Islet of Langerhans (tissue), 1 donor: ENCODE measurements at regions not wholly inside any gene's neighbourhood (a gene's known extent, or its start where the extent isn't known, plus 50 kb on each side); places are given as distances from the start of the nearest gene placed in this dataset.

Source experiments
- FAIRE-seq: peaks from one replicate; lab custom pipeline; 2011; peaks lifted over from hg19 to GRCh38; lab: Jason Lieb, UNC

DNA sequence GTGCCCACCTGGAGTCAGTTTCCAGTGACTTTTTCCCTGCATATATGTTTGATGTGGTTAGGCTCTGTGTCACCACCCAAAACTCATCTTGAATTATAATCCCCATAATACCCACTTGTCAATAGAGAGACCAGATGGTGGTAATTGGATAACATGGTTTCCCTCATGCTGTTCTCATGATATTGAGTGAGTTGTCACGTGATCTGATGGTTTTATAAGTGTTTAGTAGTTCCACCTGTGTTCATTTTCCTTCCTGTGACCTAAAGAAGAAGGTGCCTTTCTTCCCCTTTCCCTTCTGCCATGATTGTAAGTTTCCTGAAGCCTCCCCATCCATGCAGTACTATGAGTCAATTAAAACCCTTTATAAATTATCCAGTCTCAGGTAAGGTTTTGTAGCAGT is 740.9 kb downstream of the ARAP2 start:
- FAIRE-seq: no peak

DNA sequence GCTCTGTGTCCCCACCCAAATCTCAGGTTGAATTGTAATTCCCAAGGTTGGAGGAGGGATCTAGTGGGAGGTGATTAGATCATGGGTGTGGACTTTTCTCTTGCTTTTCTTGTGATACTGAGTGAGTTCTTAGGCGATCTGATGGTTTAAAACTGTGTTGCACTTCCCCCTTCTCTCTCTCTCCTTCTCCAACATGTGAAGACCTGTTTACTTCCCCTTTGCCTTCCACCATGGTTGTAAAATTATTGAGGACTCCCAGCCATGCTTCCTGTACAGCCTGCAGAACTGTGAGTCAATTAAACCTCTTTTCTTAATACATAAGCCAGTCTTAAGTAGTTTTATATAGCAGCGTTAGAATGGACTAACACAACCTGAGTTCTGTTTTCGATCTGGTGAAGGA is 738.2 kb downstream of the ARAP2 start:
- FAIRE-seq: no peak

DNA sequence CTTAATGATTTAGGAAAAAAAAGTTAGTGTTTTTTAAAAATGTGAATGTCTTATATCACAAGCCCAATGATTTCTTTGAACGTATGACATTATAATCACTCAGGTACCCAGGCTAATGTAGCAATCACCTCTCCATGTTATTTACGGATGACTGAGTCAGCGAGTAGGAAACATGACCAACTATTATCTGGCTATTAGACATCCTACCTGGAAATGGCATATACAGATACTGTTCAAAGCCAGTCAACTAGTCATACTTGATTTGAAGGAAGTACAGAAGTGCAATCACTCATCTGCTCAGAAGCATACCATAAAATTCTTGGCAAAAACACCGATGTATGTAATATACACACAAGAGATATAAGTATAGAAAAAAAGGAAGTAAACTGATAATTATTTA is 732.5 kb downstream of the ARAP2 start:
- no peak for FAIRE-seq

DNA sequence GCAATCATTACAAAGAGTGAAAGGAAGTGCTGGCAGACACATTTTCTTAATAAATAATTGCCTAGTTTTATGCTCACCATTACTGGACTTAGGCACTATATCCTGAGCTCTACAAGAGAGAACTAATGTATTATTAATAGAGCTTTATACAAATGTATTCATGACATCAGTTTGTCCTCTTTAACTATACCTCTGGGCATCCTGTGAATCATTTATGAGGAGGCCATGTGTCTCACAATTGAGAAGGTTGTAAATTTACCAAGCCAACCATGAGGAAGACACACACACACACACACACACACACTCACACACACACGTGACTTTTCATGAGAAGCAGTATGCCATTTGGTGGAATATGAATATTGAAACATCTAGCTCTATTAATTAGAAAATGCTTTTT is 728.2 kb downstream of the ARAP2 start:
- no peak for FAIRE-seq

DNA sequence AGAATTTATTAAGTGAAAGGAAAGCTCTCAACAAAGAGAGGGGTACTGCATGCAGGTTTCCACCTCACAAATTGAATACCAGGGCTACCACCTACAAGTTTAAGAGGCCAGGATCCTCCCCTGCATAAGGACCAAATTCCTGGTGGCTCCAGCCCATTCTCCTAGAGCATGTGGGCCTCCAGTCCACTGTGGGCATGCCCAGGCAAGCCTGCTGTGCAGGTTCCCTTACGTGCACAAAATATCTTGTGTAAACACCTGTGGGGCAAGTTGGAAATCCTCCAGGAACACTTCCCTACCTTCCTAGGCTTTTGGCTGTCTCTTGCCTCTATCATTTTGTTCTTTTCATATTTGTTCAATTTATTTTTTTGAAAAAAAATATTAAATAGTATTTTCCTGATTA is 724.3 kb downstream of the ARAP2 start:
- no peak for FAIRE-seq

DNA sequence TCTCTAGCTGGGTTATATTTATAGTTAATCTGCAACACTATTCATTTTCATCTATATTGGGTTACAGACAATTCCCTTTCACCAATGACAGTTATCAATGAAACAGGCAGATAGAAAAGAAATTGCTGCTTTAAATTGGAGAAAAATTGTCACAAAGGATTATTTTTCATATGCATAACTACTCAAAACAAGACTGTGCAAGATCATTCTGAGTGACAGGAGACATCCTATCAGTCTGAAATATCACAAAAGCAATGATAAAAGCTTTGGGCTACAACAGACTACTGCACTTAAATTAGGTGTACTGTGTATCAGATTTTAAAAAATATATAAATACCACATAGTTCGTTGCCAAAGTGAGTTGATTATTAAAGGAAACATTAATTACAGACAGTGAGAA is 722.6 kb downstream of the ARAP2 start:
- FAIRE-seq: no peak

DNA sequence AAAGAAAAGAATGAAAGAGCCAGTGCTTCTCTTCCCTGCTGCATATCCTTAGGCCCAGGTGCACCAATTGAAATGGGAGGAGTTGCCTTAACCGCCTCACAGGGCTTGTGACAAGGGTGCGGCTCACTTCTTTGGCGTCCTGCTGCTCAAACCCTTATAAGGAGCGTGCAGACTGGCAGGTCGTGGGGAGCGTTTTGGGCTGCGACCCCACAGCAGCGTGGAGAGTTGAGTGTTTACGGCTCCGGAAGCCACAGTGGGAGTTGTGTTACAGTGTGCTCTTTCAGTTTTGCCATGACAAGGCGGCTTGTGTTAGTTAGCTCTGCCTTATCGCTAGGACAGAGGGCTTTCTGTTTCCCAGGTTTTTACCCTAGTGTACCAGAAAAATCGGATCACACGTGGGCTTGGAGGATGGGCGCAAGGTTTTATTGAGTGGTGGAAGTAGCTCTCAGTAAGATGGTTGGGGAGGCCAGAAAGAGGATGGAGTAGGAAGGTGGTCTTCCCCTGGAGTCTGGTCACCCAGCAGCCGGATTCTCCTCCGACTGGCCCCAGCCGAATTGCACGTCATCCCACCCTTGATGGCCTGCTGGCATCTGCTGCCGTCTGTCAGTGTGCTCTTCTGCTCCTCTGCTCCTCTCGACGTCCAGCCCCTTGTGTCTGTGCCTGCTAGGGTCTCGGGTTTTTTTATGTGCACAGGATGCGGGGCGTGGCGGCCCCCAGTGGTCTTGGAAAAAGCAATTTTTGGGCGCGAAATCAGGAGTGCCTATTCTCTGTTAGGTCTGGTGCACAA is 718.9 kb downstream of the ARAP2 start:
- FAIRE-seq: no peak

DNA sequence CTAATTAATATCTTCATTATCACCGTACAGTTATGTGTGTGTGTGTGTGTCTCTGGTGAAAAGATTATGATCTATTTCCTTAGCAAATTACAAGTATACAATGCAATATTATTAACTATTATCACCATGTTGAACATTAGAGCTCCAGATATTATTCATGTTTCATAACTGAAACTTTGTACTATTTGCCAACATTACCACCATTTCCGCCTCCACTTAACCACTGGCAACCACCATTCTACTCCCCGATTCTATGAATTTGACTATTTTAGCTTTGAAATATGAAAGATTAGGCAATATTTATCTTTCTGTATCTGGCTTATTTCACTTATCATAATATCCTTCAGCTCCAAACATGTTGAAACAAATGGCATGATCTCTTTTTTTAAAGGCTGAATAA is 717.9 kb downstream of the ARAP2 start:
- FAIRE-seq: no peak

DNA sequence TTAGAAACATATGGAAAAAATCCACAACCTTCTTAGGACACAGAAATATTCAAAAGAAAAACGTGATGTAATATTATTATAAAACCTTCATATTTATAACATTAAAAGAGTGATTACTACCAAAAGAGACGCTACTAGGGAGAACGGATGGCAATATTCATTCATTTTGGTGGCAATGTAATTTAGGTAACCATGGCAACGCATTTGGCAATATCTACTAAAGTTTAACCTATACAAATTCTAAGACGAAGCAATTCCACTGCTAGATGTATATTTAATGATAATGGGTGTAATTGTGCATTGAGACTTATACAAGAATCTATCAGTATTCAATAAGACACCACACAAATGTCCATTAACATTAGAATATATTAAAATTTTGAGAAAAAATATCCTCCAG is 709.4 kb downstream of the ARAP2 start:
- FAIRE-seq: no peak

DNA sequence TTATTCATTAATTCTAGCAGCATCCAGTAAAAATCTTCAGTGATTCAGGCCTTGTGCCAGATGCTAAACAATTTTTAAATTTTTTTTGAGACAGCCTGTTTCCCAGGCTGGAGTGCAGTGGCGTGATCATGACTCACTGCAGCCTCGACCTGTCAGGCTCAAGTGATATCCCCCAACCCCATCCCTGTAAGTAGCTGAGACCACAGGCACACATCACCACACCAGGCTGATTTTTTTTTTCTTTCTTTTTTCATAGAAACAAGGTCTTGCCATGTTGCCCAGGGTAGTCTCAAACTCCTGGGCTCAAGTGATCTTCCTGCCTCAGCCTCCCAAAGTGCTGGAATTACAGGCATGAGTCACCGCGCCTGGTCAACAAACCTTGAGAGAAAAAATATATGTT is 705.5 kb downstream of the ARAP2 start:
- FAIRE-seq: no peak

DNA sequence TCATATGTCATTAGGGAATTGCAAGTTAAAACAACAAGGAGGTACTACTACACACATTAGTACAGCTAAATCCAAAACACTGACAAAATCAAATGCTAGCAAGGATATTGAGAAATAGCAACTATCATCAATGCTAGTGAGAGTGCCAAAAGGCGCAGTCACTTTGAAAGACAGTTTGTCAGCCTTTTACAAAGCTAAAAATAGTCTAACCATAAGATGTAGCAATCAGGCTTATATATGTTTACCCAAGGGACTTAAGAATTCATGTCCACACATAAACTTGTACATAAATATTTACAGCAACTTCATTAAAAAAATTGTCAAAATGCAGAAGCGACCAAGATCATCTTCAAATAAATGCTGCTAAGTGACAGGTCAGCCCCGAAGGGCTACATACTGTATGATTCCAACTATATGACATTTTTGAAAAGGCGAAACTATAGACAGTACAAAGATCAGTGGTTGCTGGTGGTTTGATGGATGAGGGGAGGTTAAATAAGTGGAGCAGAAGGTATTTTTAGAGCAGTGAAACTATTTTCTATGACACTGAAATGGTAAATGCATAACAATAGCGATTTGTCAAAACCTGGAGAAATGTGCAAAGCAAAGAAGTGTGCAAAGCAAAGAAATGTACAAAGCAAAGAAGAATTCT is 704.8 kb downstream of the ARAP2 start:
- FAIRE-seq: no peak

DNA sequence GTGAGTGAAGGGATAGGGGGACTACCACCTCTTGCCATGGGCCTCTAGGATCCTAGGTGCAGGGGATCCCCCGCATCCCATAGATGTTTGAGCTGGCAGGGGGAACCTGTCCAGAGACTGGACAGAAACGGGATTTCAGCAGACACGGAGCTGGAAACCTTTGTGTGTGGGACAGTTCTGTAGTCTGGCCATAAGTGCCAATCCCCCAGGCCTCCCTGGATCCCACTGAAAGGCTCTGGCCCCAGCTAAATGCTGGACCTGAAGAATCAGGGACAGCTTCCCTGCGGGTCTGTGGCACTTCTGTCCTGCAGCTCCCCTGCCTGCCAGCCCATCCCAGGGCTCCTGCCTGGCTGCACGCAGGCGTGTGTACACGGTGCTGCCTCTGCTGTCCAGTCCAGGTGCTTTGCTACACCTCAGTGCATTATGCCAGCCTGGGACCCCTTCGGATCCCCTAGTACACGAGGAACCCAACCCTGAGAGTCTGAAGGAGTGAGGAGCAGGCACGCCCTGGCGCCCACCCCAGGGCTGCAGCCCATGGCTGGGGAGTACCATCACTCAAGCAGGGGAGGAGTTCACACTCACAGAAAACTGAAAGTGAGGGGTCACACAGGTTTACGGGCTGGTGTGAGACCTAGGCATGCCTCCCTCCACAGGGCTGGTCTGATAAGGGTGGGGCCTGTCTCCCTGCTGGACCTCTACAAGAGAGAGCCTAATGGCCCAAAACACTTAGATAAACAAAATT is 703.0 kb downstream of the ARAP2 start:
- FAIRE-seq: no peak

DNA sequence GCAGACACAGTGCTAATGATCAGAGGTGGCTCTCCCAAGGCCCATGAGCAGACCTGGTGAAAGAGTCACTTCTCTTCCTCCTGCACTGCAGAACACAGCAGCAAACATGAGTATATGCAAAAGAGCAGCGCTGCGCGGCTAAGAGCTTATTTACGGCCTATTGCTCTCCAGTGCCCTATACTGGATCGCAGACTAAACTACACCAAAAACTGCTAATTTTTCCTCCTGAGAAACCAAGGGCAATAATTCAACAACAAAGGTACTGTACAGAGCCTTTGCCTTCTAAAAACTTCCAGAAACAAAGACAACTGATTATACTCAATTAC is 702.5 kb downstream of the ARAP2 start:
- FAIRE-seq: no peak

DNA sequence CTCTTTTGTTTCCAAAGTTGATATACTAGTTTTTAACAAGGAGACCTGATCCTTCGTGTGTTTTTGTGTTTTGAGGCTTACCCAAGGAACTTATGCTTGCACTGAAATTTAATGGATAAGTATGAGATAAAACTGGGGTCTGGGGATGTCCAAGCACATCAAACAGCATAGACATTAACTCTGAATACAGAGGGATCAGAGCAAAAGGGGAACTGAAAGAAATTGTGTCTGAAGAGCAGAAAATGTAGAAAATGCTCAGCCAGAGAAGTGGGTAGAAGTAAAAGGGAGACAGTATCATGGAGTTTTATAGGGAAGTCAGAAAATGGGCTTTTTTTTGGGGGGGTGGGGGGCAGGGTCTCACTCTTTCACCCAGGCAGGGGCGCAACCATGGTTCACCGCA is 695.4 kb downstream of the ARAP2 start:
- no peak for FAIRE-seq

DNA sequence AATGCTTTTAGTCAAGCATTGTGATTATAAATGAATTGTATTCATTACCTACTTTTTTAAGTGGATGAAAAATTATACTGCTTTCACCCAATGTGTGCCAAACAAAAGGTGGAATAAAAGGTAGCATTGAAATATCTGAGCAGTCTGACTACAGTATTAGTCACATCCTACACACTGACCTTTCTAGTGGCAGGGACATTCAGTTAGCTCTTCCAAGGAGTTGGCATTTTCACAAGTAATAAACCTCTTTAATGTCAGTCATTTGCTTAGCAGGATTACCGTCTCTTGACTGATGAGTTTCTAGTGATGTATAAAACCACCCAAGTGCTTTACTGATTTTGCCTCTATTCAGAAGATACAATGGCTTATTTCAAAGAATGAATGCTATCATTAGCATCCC is 687.9 kb downstream of the ARAP2 start:
- FAIRE-seq: no peak

DNA sequence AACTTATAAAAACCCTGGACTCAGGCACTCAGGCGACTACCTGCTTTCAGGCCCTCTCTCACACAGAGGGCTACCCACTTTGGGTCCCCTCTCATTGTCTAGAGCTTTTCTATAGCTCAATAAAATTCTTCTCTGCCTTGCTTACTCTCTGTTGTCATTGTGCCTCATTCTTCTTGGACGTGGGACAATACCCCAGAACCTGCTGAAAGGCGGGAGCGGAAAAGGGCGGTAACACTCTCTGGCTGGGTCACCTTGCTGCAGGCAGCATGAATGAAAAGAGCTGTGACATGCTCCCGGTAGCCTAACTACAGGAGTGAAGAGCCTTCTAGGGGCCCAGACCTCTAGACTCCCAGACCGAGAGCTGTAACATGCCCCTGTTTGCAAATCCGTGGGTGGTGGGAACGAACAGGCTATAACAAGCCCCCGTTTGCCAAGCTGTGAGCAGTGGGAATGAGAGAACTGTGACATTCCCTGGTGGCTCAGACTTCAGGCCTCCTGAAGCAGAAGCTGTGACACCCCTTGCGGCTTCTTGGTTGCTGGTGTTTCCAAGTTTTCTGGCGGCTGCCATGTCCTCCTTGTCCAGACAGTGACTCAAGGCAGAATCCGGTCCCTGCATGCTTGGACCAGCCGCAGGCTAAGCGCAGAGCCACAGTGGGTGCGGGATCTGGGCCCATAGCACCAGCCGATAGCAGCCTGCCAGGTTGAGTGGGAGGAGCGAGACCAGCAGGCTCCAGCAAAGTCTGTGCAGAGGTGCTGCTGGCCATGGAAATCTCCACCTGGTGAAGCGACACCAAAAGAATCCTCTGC is 684.6 kb downstream of the ARAP2 start:
- FAIRE-seq: no peak

DNA sequence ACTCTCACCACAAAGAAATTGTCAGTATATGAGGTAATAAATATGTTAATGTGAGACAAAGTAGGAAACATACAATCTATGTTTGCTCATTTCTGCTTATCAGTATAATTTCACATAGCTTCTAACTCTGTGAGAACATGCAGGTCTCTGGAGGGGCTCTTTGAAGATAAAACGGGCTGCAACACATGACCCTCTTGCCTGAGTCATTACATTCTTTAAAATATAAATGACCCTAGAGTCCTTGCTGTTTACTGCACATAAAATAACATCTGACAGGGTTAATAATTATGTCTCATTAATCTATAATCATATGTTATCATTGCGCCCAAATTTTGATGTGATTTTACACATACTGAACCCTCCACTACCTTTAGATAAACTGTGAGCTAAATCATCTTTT is 681.5 kb downstream of the ARAP2 start:
- FAIRE-seq: no peak

DNA sequence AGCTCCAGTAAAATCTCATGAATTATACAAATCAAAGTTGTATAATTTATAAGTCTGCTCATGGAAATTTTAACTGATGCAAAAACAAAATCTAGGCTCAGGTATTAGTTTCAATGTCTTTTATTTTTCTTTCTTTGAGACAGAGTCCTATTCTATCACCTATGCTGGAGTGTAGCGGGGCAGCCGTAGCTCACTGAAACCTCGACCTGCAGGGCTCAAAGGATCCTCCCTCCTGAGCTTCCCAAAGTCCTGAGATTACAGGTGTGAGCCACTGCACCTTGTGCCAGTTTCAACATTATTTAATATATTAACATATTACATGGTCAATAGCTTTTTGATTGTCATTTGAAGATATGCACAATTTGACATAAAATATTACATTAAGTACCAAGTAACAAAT is 678.7 kb downstream of the ARAP2 start:
- no peak for FAIRE-seq

DNA sequence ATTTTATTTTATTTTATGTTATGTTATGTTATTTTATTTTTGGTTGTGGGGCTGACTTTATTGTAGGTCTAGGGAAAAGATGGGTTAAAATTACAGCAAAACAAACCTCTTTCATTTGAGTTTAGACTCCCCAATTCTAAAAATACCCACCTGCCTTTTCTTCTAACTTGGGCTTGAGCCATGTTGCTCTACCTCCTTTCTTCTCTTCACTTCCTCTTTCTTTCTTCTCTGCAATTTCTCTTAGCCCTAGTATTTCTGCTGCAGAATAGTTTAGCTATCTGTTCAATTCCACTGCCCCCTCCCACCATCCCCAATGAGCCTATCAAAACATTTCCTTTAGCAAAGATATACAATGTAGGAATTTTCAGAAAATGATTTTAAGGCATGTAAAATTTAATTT is 653.3 kb downstream of the ARAP2 start:
- FAIRE-seq: no peak

DNA sequence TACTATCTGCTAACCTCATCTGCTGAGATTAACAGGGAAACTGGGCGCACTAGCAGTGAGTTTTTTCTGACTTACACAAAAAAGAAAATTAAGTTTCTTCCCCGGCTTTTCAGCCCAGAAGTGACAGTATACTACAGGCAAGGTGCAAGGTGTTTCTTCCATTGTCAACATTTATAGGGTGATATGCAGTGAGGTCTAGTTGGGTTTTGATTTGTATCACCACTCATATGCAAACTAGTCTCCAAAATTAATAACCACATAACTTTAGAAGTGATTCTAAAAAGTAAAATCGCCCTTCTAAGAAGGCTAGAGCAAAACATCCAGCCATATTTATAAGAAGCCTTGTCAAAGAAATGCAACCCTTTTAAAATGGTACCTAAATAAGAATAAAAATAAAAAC is 640.1 kb downstream of the ARAP2 start:
- FAIRE-seq: no peak

DNA sequence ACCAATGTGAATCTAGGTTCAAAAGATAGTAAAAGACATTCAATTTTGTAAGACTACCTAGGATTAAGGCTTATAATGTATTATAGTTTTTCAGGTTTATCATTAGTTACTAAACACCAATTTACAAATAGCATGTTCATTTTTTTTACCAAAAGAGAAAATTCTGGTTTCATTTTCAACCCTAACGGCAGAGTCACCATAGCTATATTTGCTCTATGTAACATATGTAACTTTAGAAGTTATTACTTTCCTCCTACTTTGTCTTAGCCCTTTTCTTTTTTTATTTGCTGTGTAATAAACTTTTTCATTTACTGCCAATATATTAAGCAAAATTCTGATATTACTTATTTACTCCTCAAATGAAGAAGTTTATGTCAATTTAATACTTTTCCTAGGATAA is 639.6 kb downstream of the ARAP2 start:
- FAIRE-seq: no peak

DNA sequence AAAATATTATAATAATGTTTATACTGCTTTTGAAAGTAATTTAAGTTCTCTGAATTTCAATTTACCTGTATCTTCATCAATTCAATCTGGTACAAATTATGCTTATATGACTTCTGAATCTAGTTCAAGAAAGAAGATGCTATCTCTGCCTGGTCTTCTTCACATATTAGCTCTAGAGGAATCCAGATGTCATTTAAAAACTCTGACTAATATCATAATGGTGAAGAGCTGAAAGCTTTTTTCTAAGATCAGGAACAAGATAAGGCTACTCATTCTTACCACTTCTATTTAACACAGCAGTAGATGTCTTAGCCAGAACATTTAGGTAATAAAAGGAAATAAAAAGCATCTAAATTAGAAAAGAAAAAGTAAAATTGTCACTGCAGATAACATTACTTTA is 636.1 kb downstream of the ARAP2 start:
- no peak for FAIRE-seq

DNA sequence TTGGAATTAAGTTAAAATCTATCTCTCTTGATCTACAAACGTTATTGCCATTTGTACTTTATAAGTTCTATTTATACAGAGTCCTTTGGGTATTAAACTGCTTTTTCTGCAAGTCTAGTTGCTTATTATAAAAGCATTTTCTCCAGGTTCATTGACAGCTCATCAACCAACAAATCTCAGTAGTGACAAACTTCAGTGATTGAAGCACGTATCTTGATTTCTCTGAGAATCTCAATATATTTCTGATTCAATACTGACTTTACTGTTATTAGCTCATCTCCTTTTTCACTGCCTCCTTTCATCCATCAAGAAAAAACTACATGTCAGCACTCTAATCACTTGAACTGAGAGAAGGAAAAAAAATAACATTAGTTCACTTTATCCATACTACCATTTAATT is 630.2 kb downstream of the ARAP2 start:
- no peak for FAIRE-seq
